DMS114 treated with DMSO at 0.1 percent for 48 hours (cell line): ENCODE measurements at regions not wholly inside any gene's neighbourhood (a gene's known extent, or its start where the extent isn't known, plus 50 kb on each side); places are given as distances from the start of the nearest gene placed in this dataset.

ENCODE experiments used
- DNase-seq: peaks from one replicate; lab custom pipeline; 2025; ENCODE audit not compliant: unreplicated experiment; lab: John Stamatoyannopoulos, UW

GRCh38 chr7:17512181-17512675, 213.8 kb downstream of the AHR start:
- no peak for DNase-seq

DNA sequence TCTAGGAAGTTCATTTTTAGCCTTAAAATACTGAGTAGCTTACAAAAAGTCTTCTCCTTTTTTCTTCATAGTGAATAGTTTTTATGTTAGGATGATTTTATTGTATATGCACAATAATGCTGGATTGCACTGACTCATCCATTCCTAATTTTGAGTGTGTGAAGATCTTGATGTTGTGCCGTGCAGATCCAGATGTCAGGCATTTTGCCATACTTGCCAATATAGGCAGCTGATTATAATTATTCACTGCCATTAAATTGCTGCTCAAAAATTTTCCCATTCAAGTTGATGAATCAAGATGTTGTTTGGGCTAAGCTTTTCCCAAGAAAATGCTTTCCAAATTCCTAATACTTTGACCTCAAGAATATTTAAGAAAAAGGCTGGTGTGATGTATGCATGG, 218.3 kb downstream of the AHR start:
- DNase-seq = no peak

DNA sequence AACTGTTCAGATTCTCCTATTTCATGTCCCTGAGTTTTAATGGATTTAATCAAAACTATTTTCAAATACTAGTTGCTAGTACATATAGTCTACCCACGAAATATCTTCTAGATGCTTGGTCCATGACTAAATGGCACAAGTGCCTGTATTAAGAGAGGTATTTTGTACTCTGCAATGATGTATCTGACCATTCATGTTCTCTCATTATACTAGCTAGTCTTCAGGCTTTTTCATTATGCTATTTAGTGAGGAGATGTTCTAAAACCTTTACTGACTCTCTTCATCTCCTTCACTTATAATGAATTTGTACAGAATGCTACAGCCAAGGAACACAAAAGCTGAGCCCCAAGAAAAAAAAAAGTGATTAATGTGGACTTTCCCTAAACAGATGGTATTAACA, 222.5 kb downstream of the AHR start:
- no peak for DNase-seq

- DNase-seq = no peak
Measured at GRCh38 chr7:17521437-17521836, 223.0 kb downstream of the AHR start.

- DNase-seq = no peak
Measured at GRCh38 chr7:17523813-17524739, 225.6 kb downstream of the AHR start.

DNA sequence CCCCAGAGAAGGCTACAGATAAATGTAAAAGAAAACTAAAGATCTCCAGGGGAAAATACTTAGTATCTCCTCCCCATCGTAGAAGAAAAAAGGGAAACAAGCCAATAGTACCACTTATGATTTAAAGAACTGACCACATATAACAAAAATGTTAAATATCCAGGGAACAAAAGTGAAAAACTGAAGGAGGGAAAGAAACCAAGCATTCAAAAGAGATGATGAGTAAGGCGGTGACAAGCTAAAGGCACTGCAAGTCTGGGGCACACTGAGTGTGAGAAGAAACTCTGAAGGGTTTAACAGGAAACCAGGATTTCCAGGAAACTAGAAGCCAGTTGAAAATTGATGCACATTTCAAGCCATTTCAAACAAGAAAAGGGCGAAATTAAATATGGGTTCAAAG, 226.3 kb downstream of the AHR start:
- no peak for DNase-seq

DNA sequence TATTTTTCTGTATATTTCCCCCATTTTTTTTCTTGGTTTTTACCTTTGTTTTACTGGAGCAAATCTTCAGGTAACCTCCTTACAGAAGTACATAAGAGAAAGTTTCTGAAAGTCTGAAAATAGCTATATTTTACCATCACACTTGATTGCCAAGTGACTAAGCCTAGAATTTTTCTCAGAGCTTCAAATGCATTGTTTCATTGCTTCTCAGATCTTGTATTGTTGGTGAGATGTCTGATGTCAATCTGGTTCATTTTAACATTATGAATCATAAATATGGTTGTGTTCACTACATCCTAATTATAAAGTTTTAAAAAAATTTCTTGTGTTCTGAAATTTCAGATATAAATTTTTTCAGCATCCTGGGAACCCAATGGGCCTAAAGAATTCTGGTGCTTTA, 228.2 kb downstream of the AHR start:
- no peak for DNase-seq

- no peak for DNase-seq
Measured at GRCh38 chr7:17528636-17529035, 230.2 kb downstream of the AHR start.

DNA sequence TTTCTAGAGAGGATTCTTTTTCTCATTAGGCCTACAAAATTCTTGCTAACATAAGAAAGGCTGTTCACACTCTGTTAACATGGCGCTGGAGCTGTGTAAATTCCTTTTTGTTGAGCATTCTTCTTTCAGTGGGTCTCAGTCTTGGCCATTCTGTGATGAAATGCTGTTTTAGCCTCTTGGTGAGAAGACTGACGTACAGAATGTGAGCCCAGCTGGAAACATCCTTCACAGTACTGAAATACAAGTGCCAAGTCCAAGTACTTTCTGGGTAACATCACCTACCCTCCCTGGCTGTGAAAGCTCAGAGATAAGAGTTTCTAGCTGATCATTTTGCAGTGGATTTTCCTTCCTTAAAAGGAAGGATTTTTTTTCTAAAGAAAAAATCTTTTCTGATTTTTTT, 231.8 kb downstream of the AHR start:
- DNase-seq = no peak

DNA sequence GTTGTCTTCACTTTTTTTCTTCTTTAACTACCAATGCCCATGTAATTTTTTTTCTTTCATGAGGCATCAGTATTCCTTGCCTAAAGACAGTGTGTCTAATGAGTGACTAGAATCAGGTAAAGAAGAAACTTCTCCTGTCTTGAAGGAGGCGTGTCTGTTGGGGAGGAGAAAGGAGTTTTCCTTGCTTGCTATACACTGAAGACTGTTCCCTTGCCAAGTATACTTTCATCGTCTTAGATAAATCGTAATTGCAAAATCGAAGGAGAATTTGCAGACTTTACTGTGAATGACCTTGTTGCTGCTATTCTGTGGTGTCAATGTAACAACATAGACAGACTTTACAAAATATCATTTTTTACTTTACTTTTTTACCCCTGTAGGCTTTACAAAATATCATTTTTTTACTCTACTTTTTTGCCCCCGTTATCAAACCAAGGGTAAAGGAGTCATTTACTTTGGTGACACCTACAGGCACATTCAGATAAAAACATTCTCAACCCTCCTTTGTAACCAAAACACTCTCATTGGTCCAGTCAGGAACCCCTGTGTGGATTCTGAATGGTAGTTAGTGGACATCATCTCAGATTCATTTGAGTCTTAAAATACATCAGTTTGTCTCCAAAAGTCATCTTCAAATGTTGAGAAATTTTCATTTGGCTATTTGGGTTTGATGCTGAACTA, 232.4 kb downstream of the AHR start:
- no peak for DNase-seq

DNA sequence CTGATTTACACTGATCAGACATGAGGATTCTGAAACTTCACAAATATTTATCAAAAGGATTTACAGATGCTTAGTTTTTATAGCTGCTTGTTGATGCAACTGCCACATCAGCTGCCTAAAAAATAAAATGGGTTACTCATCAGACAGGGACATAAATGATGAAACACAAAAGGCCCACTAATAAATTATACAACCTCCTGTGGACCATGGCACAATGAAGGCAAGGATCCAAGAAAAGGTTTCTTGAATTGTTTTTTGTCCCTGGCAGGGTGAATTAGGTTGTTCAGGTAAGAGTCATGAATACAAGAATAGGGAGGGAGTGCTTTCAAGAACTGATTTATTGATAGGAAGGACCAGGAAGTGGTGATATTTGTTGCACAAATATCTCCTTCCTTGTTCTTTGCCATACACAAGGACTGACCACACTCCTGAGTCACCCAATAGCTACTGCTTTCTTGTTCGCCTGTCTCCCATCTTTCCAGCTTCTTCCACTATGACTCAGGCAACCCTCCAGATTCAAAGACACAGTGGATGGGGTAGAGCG, 234.5 kb downstream of the AHR start:
- DNase-seq = no peak

GRCh38 chr7:17534348-17534747, 235.9 kb downstream of the AHR start:
- DNase-seq = no peak

GRCh38 chr7:17535776-17536175, 237.3 kb downstream of the AHR start:
- DNase-seq = no peak

- no peak for DNase-seq
Measured at GRCh38 chr7:17544401-17544800, 245.9 kb downstream of the AHR start.

DNA sequence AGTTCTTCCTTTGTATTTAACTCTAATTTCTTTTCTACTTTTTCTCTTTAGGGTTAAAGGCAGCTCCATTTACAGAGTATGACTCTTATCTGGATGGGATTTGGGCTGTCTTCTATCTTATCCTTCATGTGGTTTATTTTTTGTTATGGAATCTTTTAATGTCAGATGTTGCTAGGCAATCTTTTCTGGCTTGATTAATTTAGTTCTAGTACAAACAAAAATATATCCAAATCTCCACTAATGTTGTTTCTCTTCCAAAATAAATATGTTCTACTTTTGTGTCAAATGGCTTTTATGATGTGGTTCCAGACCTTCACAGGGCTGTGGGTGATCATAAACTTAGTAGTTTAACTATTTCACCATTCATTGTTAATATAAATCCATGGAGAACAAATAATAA, 246.9 kb downstream of the AHR start:
- no peak for DNase-seq

DNA sequence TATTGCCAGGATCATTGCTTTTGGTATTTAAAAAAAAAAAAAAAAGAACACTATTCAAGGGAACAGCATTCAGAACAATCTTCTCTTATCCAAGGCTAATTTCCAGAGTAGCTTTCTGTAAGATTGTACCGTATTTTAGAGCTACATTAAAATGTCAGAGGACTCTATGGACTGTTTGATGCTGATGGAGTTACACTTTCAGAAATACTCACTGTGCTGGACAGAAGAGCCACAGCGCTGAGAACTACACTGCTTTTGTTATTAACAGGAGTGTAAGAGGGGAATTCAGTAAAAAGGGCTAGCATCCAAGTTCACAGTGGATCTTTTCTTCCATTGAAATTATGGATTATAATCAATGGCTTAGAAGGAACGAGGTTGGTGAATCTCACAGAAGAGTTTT, 247.7 kb downstream of the AHR start:
- DNase-seq = no peak

- DNase-seq = no peak
Measured at GRCh38 chr7:17546592-17546991, 248.1 kb downstream of the AHR start.

DNA sequence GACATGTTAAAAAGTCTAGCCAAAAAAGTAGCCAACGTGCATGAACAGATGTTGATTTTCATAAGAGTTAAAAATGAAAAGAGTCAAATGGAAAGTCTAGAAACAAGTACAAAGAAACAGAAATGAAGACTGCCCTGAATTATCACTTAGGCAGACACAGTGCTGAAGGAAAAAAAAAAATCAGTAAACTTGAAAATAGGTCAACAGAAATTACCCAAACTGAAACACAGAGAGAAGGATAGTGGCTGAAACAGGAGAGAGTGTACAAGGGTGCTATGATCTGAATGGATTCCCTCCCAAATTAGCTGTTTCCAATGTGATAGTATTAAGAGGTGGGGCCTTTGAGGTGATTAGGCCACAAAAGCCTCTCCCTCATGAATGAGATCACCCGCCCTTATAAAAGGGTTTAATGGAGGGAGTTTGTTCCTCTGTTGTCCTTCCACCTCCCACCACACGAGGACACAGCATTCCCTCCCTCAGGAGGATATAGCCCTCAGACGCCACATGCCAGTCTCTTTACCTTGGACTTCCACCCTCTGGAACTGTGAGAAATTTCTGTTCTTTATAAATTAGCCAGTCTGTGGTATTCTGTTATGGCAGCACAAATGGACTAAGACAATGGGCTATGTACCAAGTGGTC, 249.7 kb downstream of the AHR start:
- DNase-seq = no peak

- no peak for DNase-seq
Measured at GRCh38 chr7:17549406-17549805, 251.0 kb downstream of the AHR start.

GRCh38 chr7:17552373-17552772, 253.9 kb downstream of the AHR start:
- DNase-seq = no peak

DNA sequence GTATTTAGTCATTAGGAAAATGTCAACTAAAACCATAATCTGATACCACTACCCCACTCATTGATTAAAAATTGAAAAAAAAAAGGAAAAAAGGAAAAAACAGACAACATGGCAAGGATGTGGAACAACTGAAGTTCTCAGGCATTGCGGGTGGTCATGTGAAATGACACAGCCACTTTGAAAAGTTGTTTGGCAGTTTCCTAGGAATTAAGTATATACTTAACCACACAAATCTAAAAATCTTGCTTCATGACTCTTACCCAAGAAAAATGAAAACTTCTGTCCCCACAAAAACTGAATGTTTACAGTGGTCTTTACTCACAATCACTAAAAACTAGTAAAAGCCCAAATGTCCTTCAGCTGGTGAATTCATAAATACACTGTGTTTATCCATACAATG, 254.5 kb downstream of the AHR start:
- no peak for DNase-seq
